ENCODE measurements at regions not wholly inside any gene's neighbourhood (a gene's known extent, or its start where the extent isn't known, plus 50 kb on each side); places are given as distances from the start of the nearest gene placed in this dataset.

DNA sequence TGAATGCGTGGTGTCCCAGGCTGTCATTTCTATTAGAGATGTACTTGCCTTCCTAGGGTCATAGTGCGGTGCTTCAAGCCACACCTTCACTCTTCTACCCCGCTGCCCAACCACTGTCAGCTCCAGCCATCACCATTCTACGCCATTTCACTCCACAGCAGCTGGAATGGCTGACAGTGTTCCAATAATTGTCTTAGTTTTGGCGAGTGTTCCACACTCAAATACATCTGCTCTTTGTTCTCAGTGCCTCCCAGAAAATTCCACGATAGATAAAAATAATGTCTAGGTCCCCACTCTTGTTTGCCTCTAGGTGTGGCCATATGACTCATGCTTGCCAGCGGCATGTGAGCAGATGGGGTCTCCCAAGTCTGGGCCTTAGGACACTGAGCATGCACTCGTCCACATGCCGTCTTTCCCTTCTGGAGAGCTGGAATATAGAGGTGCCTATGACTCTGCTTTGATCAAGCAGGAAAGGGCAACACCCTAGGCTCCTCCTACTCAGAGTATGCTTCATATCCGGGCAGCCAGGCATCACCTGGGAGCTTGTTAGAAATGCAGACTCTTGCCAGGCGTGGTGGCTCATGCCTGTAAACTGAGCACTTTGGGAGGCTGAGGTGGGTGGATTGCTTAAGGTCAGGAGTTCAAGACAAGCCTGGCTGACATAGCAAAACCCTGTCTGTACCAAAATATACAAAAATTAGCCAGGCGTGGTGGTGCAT is 163.0 kb downstream of the BRMS1L start:
- TF ChIP-seq CTCF (IDR thresholded peaks at IDR 0.05; ENCODE audit: low read depth, low read length), result no peak
- no peak for TF ChIP-seq EZH2phosphoT487 (IDR thresholded peaks at IDR 0.05; ENCODE audit: low read depth)

All from OCI-LY3 (cell line).